HG02970 (cell line): ENCODE measurements at regions not wholly inside any gene's neighbourhood (a gene's known extent, or its start where the extent isn't known, plus 50 kb on each side); places are given as distances from the start of the nearest gene placed in this dataset.

Experiments
- ATAC-seq: cut with Tn5 transposase; IDR thresholded peaks from one replicate; pipeline ENCODE4 v1.9.1; 2021; ENCODE audit warnings: mild to moderate bottlenecking, moderate library complexity, moderate number of reproducible peaks; ENCODE audit not compliant: unreplicated experiment, low FRiP score

DNA sequence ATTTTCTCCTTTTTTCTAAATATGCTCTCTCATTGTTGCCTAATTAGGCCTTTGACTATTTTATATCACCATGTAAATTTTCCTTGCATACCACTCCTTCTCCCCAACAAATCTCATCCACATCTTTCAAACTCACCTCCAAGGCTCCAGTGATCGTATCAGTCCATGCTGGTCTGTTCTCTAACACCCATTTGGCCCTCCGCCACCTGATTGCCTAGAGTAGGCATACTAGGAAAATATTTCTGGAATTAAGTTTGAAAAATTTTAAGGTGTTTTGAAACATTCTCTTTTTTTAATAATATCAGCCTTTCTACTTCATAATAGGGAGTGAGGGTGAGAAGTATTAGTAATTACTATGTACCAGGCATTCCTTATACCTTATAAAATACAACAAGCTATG is 473.9 kb downstream of the FGF9 start:
- ATAC-seq = no peak

GRCh38 chr13:22148187-22148586 is 477.3 kb downstream of the FGF9 start:
- ATAC-seq = no peak

GRCh38 chr13:22152751-22153150 is 481.9 kb downstream of the FGF9 start:
- no peak for ATAC-seq

GRCh38 chr13:22154041-22154440 is 483.2 kb downstream of the FGF9 start:
- ATAC-seq = no peak

- ATAC-seq = peak; percentile 73
These were observed 491.0 kb downstream of the FGF9 start for GRCh38 chr13:22161871-22162270.

GRCh38 chr13:22162889-22163288 is 492.0 kb downstream of the FGF9 start:
- ATAC-seq = no peak

- no peak for ATAC-seq
These were observed 497.7 kb downstream of the FGF9 start for GRCh38 chr13:22168437-22169190.

GRCh38 chr13:22169473-22169872 is 498.6 kb downstream of the FGF9 start:
- no peak for ATAC-seq

GRCh38 chr13:22173610-22174009 is 502.7 kb downstream of the FGF9 start:
- ATAC-seq = no peak

GRCh38 chr13:22175241-22175640 is 504.4 kb downstream of the FGF9 start:
- ATAC-seq = no peak

- ATAC-seq = no peak
These were observed 504.9 kb downstream of the FGF9 start for GRCh38 chr13:22175815-22176214.

GRCh38 chr13:22176968-22177520 is 506.2 kb downstream of the FGF9 start:
- no peak for ATAC-seq

- no peak for ATAC-seq
These were observed 508.0 kb downstream of the FGF9 start for GRCh38 chr13:22178878-22179277.

- ATAC-seq = no peak
These were observed 516.5 kb downstream of the FGF9 start for GRCh38 chr13:22187329-22187728.

DNA sequence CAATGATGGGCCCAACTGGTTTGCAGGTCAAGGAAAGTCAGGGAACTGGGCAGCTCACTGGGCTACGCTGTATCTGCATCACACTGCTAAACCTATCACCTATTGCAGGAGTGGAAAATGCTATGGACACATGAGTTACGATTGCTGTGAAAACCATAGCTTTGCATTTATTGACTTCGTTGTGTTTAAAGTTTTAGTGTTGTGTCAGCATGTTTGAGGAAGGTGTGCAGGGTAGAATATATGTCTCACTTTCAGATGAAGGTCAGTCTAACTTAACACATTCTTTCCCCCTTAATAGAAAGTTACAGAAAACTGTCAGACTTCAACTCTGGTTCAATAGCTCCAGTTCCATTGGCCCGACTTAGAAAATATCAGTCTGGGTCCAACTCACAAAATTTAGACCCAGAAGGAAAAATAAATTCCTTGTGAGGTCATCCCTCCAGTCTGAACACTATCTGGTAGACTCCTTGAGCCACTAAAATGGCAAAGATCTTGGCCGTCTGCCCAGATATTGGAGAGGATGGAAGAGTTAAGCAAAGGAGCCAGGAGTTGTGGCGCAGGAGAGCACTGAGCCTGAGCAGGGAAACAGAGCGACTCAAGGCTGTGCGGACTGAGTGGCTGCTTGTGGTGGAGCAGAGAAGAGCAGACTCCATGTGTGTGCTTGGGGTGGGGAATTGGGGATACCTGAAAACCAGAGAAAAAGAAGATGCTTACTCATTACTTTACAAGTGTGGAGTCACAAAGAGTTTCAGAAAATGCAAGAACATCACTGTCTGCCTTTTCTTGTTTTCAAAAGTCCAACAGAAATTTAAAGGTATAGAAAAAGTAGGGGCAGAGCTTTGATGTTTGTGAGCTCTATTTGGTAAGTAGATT is 518.5 kb downstream of the FGF9 start:
- no peak for ATAC-seq

DNA sequence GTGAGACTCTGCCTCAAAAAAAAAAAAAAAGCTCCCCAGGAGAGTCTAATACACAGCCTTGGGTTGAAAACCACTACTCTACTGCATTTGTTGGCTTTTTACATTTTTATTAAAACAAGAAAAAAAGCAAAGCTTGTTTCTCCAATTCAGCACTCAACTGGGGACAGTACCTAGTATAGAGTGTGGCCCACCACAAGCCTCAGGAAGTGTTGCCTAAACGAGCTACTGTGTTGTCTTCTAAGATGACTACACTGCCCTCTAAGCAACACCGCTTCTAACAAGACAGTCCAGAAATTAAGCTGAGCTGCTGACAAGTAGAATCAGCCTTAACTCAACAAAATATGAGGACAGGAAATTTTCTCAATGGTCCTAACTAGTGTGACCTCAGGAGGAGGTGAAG is 522.2 kb downstream of the FGF9 start:
- no peak for ATAC-seq

GRCh38 chr13:22194106-22194805 is 523.4 kb downstream of the FGF9 start:
- no peak for ATAC-seq

DNA sequence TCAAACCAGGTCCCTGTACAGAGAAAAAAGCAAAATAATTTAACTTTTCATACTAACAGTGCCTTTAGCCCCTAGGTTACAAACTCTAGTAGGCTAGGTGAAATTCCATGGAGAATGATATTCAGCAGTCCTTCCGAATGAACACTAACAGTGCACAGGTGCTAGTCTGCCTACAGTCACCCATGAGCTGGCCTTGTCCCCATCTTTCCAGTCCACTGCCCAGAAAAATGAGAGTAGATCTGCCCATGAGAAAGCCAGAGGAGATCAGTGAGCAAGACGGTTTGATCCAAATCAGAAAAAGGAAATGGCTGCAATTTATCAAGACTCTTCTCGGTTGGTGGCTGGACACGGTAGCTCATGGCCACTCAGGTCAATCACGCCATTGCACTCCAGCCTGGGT is 524.9 kb downstream of the FGF9 start:
- no peak for ATAC-seq

GRCh38 chr13:22196777-22197176 is 525.9 kb downstream of the FGF9 start:
- no peak for ATAC-seq

DNA sequence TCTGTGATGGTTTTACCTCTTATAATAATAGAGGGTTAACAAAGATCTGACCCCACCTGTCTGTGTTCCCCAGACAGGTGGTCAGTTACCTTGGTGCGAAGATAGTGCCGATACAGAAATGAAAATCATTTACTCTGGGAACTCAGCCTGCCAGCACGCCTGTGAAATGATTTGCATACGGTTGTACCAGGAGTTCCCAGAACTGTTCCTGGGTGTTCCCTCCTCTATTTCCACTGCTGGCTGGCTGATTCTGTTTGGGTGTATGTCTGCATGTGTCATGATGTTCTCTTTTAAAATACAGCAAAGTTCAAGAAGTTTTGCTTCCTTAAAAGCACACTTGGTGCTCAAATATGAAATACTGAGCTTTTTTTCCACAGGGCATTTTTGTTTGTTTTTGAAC is 527.1 kb downstream of the FGF9 start:
- no peak for ATAC-seq
